RPMI7951 (cell line): ENCODE measurements at regions not wholly inside any gene's neighbourhood (a gene's known extent, or its start where the extent isn't known, plus 50 kb on each side); places are given as distances from the start of the nearest gene placed in this dataset.
"Not testable (repeated sequence)": the region's sequence is repeated elsewhere in the genome, so short reads cannot be mapped to it uniquely, and the experiment has no call there.

Experiments
- DNase-seq: peaks from one replicate; pipeline ENCODE4 v3.0.0-alpha.2; 2012; ENCODE audit warnings: low read depth

- DNase-seq: no peak
Observed at GRCh38 chr18:55964171-55964570, 376.2 kb upstream of the TCF4 start.

DNA sequence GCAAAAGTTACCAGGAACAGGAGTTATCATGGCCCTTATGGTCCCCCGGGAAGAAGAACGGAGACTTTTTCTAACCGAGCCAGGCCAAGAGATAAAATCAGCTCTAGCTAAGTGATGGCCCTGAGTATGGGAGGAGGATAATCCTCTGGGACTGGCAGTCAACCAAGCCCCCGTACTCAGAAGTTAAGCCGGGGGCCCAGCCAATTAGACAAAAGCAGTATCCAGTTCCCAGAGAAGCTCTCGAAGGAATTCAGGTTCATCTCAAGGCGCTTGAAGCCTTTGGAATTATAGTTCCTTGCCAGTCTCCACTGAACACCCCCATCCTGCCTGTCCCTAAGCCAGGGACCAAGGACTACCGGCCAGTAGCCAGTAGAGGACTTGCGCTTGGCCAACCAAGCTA lies 365.3 kb upstream of the TCF4 start:
- DNase-seq: no peak

GRCh38 chr18:55951738-55952137 lies 363.7 kb upstream of the TCF4 start:
- not testable (repeated sequence) for DNase-seq

GRCh38 chr18:55950379-55951166 lies 362.6 kb upstream of the TCF4 start:
- DNase-seq: no peak

GRCh38 chr18:55934821-55935220 lies 346.8 kb upstream of the TCF4 start:
- DNase-seq: no peak

GRCh38 chr18:55932675-55933074 lies 344.7 kb upstream of the TCF4 start:
- DNase-seq: no peak

GRCh38 chr18:55927831-55928230 lies 339.8 kb upstream of the TCF4 start:
- peak; percentile 88 for DNase-seq

DNA sequence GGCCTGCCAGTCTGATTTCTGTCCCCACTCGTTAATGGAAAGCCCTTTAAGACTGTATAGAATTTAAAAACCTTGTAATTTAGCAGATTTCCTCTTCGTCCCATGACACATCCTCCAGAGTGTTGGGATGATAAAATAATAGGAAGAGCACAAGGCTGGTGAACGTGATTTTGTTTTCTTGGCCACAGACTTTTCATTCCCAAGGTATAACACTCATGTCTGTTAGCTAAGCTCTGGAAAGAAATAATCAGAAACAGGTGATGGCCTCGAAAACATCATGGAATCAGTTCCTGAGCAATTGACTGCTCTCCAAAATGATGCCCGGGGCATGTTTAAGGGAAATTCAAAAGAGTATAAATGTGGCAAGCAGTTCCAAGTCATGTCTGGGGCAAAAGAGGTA lies 337.8 kb upstream of the TCF4 start:
- peak; percentile 37 for DNase-seq

- no peak for DNase-seq
Observed at GRCh38 chr18:55920063-55920462, 332.1 kb upstream of the TCF4 start.

- DNase-seq: no peak
Observed at GRCh38 chr18:55918444-55918843, 330.5 kb upstream of the TCF4 start.

GRCh38 chr18:55912919-55913318 lies 324.9 kb upstream of the TCF4 start:
- no peak for DNase-seq

DNA sequence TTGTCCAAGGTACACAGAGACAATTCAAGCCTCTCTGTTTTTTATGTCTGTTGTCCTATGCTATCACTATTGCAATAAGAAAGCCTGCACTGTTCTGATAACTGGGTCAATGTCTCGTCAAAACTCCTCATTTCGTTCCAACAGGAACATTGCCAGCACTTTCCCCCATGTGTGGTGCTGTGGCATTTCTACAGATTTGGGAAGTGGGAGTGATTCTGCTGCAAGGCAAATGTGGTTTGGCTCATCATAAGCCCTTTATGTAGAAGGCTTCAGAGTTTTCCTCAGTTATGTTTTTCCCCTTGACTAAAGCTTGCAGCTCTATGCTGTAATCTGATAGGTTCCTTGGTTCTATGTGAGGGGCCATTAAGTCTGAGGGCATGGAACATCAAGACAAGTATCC lies 324.1 kb upstream of the TCF4 start:
- DNase-seq: peak; percentile 79

- DNase-seq: no peak
Observed at GRCh38 chr18:55910296-55910695, 322.3 kb upstream of the TCF4 start.

GRCh38 chr18:55908901-55909366 lies 320.9 kb upstream of the TCF4 start:
- no peak for DNase-seq

GRCh38 chr18:55907453-55908175 lies 319.6 kb upstream of the TCF4 start:
- no peak for DNase-seq

DNA sequence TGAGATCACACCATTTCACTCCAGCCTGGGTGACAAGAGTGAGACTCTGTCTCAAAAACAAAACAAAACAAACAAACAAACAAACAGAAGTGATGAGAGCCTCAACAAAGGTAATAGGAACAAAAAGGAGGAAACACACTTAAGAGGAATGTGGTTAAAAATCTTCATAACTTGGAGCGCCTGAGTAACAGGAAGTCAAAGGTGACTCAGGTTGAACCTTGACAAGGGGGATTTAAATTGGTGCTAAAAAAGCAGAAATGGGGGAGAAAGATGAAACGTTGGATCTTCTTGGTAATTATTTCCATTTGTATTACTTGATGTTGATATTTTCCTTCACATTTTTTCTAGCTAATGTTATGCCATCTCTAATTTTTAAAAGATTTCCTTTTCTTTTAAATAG lies 318.5 kb upstream of the TCF4 start:
- no peak for DNase-seq

DNA sequence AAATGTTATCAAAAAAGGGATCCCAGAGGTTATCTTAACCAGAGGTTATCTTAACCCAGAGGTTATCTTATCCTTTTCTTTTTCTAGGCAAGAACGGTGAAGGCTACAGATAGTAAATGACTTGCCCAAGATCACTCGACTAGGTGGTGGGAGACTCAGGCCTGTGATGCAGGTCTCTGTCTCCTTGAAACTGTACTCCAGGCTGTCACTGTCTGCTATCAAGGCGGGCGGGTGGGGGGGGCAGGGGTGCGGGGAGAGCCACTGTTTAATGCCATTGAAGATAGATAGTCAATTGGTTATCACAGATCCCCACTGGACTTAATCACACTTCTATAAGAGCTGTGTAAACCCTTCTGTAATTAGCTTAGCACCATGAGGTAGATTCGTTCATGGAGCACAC lies 315.9 kb upstream of the TCF4 start:
- no peak for DNase-seq

GRCh38 chr18:55900380-55900779 lies 312.4 kb upstream of the TCF4 start:
- DNase-seq: no peak

DNA sequence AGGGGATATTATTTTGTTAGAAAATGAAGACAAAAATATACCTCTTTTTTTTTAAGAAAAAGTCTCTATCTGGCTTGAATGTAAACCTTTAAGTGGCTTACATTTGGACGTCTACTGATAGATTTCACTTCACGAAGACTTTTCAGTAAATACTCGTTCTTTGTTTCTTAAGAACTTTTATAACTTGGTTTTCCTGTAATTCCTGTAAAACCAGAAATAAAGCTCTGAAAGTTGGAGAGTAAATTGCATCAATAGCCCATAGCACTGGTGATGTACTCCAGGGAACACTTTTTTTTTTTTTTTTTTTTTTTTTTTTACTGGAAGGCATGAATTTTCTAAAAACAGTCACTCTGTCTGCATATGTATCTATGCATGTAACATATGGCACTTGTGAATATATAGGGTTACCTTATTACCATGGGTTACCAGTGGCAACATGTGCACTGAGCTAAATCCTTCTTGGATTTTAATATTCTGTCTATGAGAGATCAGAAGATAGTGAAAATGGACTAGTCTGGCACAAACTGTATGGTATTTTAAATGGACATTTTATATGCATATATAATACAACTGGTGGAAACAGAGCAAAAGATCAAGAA lies 309.2 kb upstream of the TCF4 start:
- DNase-seq: no peak

GRCh38 chr18:55893948-55894347 lies 306.0 kb upstream of the TCF4 start:
- DNase-seq: no peak

DNA sequence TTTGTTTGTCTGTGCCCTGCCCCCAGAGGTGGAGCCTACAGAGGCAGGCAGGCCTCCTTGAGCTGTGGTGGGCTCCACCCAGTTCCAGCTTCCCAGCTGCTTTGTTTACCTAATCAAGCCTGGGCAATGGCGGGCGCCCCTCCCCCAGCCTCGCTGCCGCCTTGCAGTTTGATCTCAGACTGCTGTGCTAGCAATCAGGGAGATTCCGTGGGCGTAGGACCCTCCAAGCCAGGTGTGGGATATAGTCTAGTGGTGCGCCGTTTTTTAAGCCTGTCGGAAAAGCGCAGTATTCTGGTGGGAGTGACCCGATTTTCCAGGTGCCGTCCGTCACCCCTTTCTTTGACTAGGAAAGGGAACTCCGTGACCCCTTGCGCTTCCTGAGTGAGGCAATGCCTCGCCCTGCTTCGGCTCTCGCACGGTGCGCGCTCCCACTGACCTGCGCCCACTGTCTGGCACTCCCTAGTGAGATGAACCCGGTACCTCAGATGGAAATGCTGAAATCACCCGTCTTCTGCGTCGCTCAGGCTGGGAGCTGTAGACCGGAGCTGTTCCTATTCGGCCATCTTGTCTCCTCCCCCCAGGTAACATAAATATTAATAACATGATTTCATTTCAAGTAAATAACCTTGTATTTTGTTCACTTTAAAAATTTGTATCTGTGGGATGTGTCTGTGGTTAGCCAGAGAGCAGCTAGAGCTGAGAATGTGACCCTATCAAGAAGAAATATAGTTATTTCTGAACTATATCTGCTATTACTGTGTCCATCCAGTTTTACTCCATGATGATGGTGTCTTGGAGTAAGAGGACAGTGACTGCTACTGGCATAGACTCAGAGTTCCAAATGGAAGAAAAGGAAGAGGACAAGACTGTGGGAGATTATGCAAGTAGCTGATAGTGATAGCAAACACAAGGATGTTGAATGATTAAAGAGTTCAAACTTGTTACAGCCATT lies 305.1 kb upstream of the TCF4 start:
- DNase-seq: not testable (repeated sequence)

GRCh38 chr18:55886886-55887285 lies 298.9 kb upstream of the TCF4 start:
- no peak for DNase-seq
